ENCODE measurements at regions not wholly inside any gene's neighbourhood (a gene's known extent, or its start where the extent isn't known, plus 50 kb on each side); places are given as distances from the start of the nearest gene placed in this dataset.

DNA sequence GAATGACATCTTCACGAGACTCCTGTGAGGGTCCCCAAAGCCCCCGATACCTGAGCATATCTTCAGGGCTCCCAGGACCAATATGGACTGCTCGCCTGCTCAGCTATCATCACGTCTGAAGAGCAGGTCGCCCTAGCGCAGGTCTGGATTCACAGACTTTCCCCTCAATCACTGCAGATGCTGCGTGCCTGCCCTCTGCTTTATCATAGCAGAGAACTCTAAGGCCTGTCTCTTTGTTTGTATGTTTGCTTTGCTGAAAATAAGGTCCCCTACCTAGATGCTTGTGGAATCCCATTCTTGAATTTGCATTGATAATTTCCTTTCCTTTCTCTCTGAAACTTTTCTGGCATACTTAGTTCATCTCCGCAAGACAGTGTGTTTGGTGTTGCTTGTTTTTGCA is 140.3 kb upstream of the NSMCE3 start:
- Histone ChIP-seq H3K4me1 (0 out of 2 replicates have a peak, but pooled peaks cover 4% of the 10 kb centered on the region), H3K4me2 (no peak overlapping the region), H3K27ac (no peak overlapping the region), H3K4me3 (no peak overlapping the region), H3K27me3 (no peaks in the 10 kb centered on the region), H4K20me1 (no peaks in the 10 kb centered on the region), H3K36me3 (no peaks in the 10 kb centered on the region), H3K9ac (no peak overlapping the region), H3K9me3 (no peaks in the 10 kb centered on the region)
- no peak for TF ChIP-seq Cebpa-rat (IDR thresholded peaks at IDR 0.05)

DNA sequence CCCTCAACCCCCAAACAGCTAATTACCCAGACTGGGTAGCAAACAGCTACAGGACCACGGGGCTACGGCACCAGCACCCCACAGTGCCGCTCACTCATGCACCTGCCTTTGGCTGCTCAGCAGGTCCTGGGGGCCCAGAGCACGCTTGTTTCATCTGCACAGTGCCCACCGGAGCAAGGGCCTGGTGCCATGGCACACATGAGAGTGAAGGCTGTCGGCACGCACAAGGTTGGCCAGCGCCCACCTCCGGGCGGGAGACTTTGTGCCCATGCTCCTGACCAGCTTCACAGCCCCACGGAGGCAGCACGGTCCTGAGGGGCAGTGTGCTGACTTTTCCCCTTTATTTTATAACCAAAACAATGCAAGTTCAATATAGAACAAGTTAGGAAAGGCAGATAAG is 135.9 kb upstream of the NSMCE3 start:
- no peak for TF ChIP-seq Cebpa-rat (IDR thresholded peaks at IDR 0.05)
- H4K20me1 ChIP-seq, result no peaks in the 10 kb centered on the region
- H3K4me1 ChIP-seq, result 0 out of 2 replicates have a peak, but pooled peaks cover 4% of the 10 kb centered on the region

DNA sequence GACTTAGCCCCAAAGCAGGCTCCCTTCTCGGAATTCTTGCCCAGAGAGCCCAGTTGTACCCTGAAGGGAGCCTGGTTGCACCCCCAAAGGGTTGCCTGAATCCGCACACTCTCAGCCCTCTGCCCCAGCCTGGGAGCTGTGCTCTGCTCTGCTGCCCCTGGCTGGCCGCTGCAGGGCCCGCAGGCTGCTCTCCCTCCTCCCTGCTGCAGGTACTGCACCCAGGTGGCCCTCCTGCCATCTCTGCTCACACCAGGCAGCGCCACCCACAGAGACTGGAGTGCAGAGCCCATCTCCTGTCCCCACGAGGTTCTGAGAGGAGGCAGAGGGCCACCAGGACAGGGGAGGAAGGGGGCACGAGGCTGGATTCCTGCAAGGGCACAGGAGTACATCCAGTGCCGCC is 134.2 kb upstream of the NSMCE3 start:
- H3K4me3 ChIP-seq, result no peak overlapping the region
- H3K4me2 ChIP-seq, result no peak overlapping the region
- H4K20me1 ChIP-seq, result no peaks in the 10 kb centered on the region
- no peak for TF ChIP-seq Cebpa-rat (IDR thresholded peaks at IDR 0.05)
- no peak overlapping the region for H3K27ac ChIP-seq
- H3K9ac ChIP-seq, result no peak overlapping the region
- no peaks in the 10 kb centered on the region for H3K36me3 ChIP-seq
- H3K27me3 ChIP-seq, result no peaks in the 10 kb centered on the region
- H3K4me1 ChIP-seq, result 0 out of 2 replicates have a peak, but pooled peaks cover 4% of the 10 kb centered on the region
- no peaks in the 10 kb centered on the region for H3K9me3 ChIP-seq

More for the DNA sequence above, 135.9 kb upstream of the NSMCE3 start:
- H3K27ac ChIP-seq, result no peak overlapping the region
- no peak overlapping the region for H3K4me2 ChIP-seq
- H3K27me3 ChIP-seq, result no peaks in the 10 kb centered on the region
- H3K9ac ChIP-seq, result no peak overlapping the region
- H3K4me3 ChIP-seq, result no peak overlapping the region
- no peaks in the 10 kb centered on the region for H3K9me3 ChIP-seq
- no peaks in the 10 kb centered on the region for H3K36me3 ChIP-seq

DNA sequence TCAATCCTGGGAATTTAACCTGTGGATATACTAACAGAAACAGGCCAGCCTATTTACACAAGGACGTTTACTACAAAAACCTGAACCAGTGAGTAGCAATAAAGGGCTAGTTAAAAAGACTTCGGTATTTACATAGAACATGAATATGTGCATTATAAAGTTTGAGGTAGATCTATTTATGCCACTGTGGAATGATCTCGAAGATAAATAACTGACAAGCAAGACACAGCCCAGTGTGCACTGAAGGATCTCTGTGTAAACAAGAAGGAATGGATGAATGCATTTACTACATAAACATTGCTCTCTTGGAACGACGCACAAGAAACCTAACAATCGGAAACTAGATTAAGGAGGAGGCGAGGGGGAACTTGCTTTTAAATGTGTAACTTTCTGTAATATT is 132.0 kb upstream of the NSMCE3 start:
- Histone ChIP-seq H3K9ac (no peak overlapping the region), H3K27ac (no peak overlapping the region), H4K20me1 (no peaks in the 10 kb centered on the region), H3K36me3 (no peaks in the 10 kb centered on the region), H3K27me3 (no peaks in the 10 kb centered on the region), H3K9me3 (no peaks in the 10 kb centered on the region), H3K4me2 (no peak overlapping the region), H3K4me1 (no peaks in the 10 kb centered on the region), H3K4me3 (no peak overlapping the region)
- no peak for TF ChIP-seq Cebpa-rat (IDR thresholded peaks at IDR 0.05)

DNA sequence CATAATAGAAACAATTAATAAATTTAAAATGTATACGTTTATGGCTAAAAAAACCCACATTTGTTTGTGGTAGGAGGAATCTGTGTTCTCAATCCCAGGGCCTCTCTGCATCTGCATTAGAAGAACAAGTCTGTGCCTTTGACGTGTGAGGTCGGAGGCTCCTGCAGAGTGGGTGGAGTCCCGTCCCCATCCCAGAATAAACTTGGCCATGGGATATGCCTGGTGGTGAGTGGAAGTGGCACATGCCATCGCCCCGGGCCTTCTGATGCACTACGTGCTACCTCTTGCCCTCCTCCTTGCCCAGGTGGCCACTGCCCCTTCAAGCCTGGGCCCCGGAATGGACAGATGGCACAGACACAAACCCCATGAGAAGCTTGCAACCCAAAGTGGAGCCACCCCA is 131.1 kb upstream of the NSMCE3 start:
- Histone ChIP-seq H3K27ac (no peak overlapping the region), H4K20me1 (no peaks in the 10 kb centered on the region), H3K27me3 (no peaks in the 10 kb centered on the region), H3K9ac (no peak overlapping the region), H3K9me3 (no peaks in the 10 kb centered on the region), H3K4me3 (no peak overlapping the region), H3K4me2 (no peak overlapping the region), H3K4me1 (no peaks in the 10 kb centered on the region), H3K36me3 (no peaks in the 10 kb centered on the region)
- no peak for TF ChIP-seq Cebpa-rat (IDR thresholded peaks at IDR 0.05)

DNA sequence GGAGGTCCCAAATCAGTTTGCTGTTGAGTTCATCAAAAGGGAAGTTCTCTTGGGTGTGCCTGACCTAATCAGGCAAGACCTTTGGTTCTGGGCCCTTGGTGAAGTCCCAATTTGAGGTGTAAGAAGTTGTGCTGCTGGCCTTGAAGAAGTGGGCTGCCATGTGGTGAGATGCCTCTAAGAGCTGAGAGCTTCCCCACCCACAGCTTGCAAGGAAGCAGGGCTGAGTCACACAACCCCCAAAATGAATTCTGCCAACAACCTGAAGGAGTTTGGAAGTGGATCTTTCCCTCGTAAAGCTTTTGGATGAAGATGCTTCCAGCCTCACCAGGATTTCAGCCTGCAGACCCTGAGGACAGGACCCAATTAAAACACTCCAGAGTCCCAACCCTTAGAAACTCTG is 129.3 kb upstream of the NSMCE3 start:
- TF ChIP-seq Cebpa-rat (IDR thresholded peaks at IDR 0.05), result no peak
- no peak overlapping the region for H3K4me2 ChIP-seq
- no peaks in the 10 kb centered on the region for H3K9me3 ChIP-seq
- no peaks in the 10 kb centered on the region for H3K36me3 ChIP-seq
- no peak overlapping the region for H3K4me3 ChIP-seq
- no peak overlapping the region for H3K9ac ChIP-seq
- H3K27ac ChIP-seq, result no peak overlapping the region
- H3K27me3 ChIP-seq, result no peaks in the 10 kb centered on the region
- H3K4me1 ChIP-seq, result no peaks in the 10 kb centered on the region
- no peaks in the 10 kb centered on the region for H4K20me1 ChIP-seq

DNA sequence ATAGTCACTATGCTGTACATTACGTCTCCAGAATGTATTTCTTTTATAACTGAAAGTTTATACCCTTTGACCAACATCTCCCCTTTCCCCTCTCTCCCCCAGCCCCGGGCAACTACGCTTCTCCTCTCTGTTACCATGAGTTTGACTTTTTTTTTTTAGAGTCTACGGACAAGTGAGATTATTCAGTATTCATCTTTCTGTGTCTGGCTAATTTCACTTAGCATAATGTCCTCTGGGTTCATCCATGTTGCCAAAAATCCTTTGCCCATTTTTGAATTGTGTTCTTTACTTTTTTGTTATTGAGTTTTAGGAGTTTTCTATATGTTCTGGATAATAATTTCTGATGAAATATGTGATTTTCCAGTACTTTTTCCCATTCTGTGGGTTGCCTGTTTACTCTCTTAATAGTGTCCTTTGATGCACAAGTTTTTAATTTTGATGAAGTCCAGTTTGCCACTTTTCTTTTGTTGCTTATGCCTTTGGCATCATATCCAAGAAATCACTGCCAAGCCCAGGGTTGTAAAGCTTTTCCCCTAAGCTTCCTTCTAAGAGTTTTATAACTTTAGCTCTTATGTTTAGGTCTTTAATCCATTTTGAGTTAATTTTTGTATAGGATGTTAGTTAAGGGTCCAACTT is 126.7 kb upstream of the NSMCE3 start:
- H3K27me3 ChIP-seq, result no peaks in the 10 kb centered on the region
- H3K36me3 ChIP-seq, result no peaks in the 10 kb centered on the region
- no peaks in the 10 kb centered on the region for H4K20me1 ChIP-seq
- no peak overlapping the region for H3K27ac ChIP-seq
- no peaks in the 10 kb centered on the region for H3K4me1 ChIP-seq
- H3K9me3 ChIP-seq, result 0 out of 2 replicates have a peak, but pooled peaks cover 5% of the 10 kb centered on the region
- TF ChIP-seq Cebpa-rat (IDR thresholded peaks at IDR 0.05), result no peak
- H3K9ac ChIP-seq, result no peak overlapping the region
- H3K4me3 ChIP-seq, result no peak overlapping the region
- H3K4me2 ChIP-seq, result no peak overlapping the region

DNA sequence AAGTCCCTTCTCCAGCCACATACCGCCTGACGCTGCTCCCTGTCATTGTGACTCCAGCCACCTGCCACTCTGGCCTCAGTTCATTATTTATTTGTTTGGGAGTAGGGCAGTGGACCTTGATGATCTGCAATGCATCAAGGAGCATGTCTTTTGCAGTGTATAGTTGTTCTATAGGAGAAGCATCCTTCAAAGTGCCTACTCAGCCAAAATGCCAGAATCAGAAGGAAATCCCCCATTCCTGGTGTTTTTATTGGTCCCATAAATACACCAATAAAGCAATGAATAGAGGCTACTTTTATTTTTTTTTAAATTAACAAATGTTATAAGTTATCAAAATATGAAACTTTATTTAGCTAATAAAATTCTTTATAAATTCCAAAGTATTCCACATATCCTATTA is 123.8 kb upstream of the NSMCE3 start:
- Histone ChIP-seq H3K27me3 (no peaks in the 10 kb centered on the region), H3K9me3 (0 out of 2 replicates have a peak, but pooled peaks cover 5% of the 10 kb centered on the region), H3K4me3 (no peak overlapping the region), H3K27ac (no peak overlapping the region), H3K4me2 (no peak overlapping the region), H3K9ac (no peak overlapping the region), H3K36me3 (no peaks in the 10 kb centered on the region), H4K20me1 (no peaks in the 10 kb centered on the region), H3K4me1 (no peaks in the 10 kb centered on the region)
- no peak for TF ChIP-seq Cebpa-rat (IDR thresholded peaks at IDR 0.05)

DNA sequence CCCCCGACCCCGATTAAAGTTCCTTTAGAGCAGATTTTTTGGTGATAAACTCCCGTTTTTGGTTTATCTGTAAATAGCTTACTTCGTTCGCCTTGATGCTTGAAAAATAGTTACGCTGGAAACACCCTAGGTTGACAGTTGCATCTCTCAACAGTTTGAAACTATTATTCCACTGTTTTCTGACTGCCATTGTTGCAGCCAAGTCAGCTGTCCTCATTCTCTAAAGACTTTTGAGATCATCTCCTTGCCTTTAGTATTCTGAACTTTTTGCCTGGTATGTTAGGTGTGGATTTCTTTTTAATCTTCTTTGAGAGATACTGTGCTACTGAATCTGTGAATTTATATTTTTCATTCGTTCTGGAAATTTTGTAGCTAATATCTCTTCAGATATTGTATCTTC is 122.7 kb upstream of the NSMCE3 start:
- H3K4me1 ChIP-seq, result no peaks in the 10 kb centered on the region
- H3K4me2 ChIP-seq, result no peak overlapping the region
- H3K9me3 ChIP-seq, result 0 out of 2 replicates have a peak, but pooled peaks cover 5% of the 10 kb centered on the region
- H3K27ac ChIP-seq, result no peak overlapping the region
- no peak overlapping the region for H3K9ac ChIP-seq
- H3K4me3 ChIP-seq, result no peak overlapping the region
- no peaks in the 10 kb centered on the region for H3K27me3 ChIP-seq
- no peaks in the 10 kb centered on the region for H3K36me3 ChIP-seq
- no peak for TF ChIP-seq Cebpa-rat (IDR thresholded peaks at IDR 0.05)
- H4K20me1 ChIP-seq, result no peaks in the 10 kb centered on the region

DNA sequence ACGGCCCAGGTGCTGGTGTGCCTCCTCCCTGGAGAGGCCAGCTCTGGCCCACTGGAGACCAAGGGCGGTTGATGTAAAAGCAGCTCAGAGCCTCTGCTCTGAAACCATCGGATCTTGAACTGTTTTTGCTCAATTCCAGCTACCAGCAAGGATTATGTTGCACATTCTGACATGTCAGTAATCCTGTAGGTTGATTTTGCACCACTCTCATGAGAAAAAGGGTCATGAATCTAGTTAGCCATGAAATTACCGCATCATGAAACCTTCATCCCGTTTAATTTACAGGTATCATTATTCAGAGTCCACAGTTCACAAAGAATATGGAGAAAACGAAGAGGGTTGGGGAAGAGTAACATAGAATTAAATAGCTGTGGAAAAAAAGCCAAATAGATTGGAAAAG is 120.4 kb upstream of the NSMCE3 start:
- no peak overlapping the region for H3K4me2 ChIP-seq
- no peak for TF ChIP-seq Cebpa-rat (IDR thresholded peaks at IDR 0.05)
- H3K36me3 ChIP-seq, result no peaks in the 10 kb centered on the region
- no peaks in the 10 kb centered on the region for H3K4me1 ChIP-seq
- H4K20me1 ChIP-seq, result no peaks in the 10 kb centered on the region
- H3K9me3 ChIP-seq, result 0 out of 2 replicates have a peak, but pooled peaks cover 5% of the 10 kb centered on the region
- no peak overlapping the region for H3K4me3 ChIP-seq
- H3K27ac ChIP-seq, result no peak overlapping the region
- H3K27me3 ChIP-seq, result no peaks in the 10 kb centered on the region
- no peak overlapping the region for H3K9ac ChIP-seq

DNA sequence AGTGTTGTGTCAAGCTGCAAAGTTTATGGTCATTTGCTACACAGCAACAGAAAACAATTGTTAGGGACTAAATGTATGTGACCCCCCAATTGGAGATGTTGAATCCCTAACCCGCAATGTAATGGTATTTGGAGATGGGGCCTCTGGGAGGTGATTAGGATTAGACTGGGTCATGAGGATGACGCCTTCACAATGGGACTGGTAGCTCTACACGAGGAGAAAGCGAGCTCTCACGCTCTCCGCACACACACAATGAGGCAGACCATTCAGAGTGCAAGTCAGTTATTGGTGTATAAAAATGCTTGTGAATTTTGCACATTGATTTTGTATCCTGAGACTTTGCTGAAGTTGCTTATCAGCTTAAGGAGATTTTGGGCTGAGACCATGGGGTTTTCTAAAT is 116.9 kb upstream of the NSMCE3 start:
- TF ChIP-seq Cebpa-rat (IDR thresholded peaks at IDR 0.05), result no peak
- Histone ChIP-seq H3K27me3 (no peaks in the 10 kb centered on the region), H3K4me1 (peaks cover 14% of the 10 kb centered on the region), H4K20me1 (no peaks in the 10 kb centered on the region), H3K9ac (no peak overlapping the region), H3K4me3 (no peak overlapping the region), H3K9me3 (no peaks in the 10 kb centered on the region), H3K36me3 (no peaks in the 10 kb centered on the region), H3K27ac (no peak overlapping the region), H3K4me2 (no peak overlapping the region)

Measured in BLaER1 (cell line).